ENCODE measurements at regions not wholly inside any gene's neighbourhood (a gene's known extent, or its start where the extent isn't known, plus 50 kb on each side); places are given as distances from the start of the nearest gene placed in this dataset.

- no peak for FAIRE-seq
Measured at GRCh38 chr6:121835662-121836061, 400.2 kb downstream of the GJA1 start.

- FAIRE-seq, result no peak
Measured at GRCh38 chr6:121837545-121838229, 402.2 kb downstream of the GJA1 start.

DNA sequence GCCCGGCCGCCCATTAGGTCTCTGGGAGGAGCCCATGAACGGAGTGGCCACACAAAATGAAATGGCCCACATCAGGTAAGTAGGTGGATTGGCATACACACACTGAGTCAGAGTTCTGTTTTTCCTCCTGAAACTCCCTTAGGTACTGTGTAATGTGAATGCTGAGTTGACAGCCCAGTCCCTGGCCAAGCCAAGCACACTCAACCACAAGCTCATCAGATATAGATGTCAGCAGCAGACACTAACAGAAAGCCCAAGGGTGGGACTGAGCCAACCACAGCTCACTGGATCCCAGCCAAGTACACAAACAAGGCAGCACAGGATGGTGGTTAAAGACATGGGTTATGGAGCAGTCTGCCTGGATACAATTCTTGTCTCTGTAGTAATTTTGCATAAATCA lies 403.4 kb downstream of the GJA1 start:
- no peak for FAIRE-seq

- peak; percentile 33 for FAIRE-seq
Measured at GRCh38 chr6:121839896-121840295, 404.4 kb downstream of the GJA1 start.

DNA sequence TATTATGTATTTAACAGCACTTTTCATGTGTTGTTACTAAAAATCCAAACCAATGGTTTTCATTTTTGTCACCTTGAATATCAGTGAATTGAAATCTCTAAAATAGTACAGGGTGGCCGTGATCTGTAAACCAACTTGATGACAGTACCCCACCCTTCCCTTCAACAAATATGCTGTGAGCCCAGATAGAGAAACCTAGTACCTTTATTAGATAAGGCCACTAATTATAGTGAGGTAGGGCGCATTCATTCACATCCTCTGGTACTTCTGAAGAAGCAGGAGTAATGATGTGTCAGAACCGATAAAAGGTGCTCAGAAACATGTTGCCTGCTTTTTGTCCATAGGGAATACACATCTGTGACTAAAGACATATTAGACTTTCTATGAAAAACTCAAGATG lies 409.5 kb downstream of the GJA1 start:
- FAIRE-seq, result no peak

GRCh38 chr6:121847806-121848522 lies 412.5 kb downstream of the GJA1 start:
- FAIRE-seq, result peak; percentile 97

GRCh38 chr6:121848523-121849255 lies 413.2 kb downstream of the GJA1 start:
- FAIRE-seq, result no peak

DNA sequence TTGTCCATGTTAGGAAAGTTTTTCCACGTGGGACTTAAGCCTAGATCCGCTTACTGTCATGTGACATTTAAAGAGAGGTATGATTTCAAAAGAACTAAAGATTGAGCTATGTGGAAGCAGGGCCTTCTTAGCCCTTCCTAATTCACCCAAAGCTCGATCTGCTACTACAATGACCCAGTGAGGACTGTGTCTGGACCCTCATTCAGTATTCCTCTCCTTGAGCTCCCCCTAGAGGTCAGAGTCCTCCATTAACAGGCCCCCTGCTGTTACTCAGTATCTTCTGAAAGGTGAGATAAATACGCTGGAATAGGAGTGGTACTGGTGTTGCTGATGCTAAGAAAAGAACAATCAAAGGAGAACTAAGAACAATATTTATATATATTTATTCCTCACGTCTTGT lies 414.0 kb downstream of the GJA1 start:
- peak; percentile 98 for FAIRE-seq

- FAIRE-seq, result no peak
Measured at GRCh38 chr6:121851056-121851455, 415.6 kb downstream of the GJA1 start.

- no peak for FAIRE-seq
Measured at GRCh38 chr6:121853686-121854085, 418.2 kb downstream of the GJA1 start.

GRCh38 chr6:121855521-121855920 lies 420.1 kb downstream of the GJA1 start:
- no peak for FAIRE-seq

DNA sequence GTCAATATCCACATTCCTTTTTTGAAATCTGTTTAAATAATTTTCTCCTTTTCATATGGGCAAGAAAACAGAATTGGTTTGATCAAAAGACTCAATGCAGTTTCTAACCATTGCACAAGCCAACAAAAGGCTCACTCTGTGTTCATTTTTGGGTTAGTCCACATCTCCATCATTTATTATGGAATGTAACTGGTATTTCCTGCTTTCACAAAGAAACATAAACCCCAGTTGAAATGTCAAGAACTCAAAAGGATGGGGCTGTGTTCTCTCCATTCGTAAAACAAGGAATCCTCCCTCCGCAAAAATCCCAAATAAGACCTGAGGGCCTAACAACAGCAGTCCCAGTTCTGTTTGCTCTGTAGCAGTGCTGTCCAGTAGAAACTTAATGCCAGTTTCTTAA lies 420.9 kb downstream of the GJA1 start:
- no peak for FAIRE-seq

DNA sequence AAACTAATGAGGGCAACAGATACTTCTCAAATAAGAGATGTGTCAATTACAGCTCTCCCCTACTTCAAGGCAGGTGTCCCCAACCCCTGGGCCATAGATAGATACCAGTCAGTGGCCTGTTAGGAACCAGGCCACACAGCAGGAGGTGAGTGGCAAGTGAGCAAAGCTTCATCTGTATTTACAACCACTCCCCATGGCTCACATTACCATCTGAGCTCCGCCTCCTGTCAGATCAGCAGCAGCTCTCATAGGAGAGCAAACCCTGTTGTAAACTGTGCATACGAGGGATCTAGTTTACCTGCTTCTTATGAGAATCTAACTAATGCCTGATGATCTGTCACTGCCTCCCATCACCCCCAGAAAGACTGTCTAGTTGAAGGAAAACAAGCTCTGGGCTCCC lies 422.1 kb downstream of the GJA1 start:
- no peak for FAIRE-seq

- FAIRE-seq, result no peak
Measured at GRCh38 chr6:121858310-121858709, 422.9 kb downstream of the GJA1 start.

GRCh38 chr6:121858986-121859385 lies 423.5 kb downstream of the GJA1 start:
- no peak for FAIRE-seq

GRCh38 chr6:121865811-121866210 lies 430.4 kb downstream of the GJA1 start:
- no peak for FAIRE-seq

DNA sequence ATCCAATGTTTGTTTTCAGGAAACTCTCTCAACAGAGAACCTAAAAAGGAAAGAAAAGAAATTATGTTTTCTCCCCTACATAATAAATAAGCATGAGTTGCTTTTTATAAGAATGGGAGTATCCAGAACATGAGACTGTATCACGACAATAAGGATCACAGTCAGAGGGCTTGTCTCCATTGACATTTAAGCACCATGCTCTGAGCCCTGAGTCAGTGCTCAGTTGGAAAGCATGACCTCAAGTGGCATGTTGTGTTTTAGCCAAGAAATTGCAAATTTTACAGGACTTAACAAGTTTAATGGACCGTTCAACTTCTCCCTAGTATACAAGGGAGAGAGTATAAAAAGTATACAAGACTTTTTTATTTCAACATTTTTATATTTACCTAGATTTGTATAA lies 431.6 kb downstream of the GJA1 start:
- no peak for FAIRE-seq

GRCh38 chr6:121868206-121868605 lies 432.8 kb downstream of the GJA1 start:
- FAIRE-seq, result no peak

DNA sequence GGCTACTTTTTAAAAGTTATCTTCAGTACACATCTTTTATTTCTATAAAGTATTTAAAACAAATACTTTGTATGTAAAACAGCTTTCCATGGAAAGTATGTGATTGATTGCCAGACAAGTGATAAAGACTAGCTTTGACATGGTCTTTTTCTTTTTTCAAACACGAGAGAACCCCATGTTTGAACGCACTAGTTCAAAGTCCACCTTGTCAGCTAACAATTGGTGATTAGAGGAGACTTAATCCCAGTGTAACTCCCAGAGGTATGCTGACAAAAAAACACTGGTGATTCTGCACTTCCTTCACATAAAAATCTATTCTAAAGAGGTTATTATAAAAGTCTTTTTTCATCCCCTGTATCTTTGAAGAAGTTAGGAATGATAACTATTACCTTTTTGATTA lies 438.1 kb downstream of the GJA1 start:
- no peak for FAIRE-seq

GRCh38 chr6:121876721-121877120 lies 441.3 kb downstream of the GJA1 start:
- no peak for FAIRE-seq

DNA sequence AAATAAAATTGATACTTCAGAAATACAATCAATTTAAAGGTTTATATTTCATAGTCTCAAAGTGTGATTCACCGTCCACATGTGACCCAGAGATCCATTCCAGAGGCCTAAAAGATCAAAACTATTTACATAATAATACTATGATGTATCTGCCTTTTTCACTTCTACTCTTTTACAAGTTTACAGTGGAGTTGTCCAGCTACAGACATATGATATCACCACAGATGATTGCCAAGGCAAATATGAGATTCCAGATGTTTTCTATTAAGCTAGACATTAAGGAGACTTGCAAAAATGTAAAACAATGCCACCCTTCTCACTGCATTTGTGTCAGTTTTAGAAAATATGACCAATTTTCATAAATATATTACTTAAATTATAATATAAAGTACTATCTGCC lies 443.7 kb downstream of the GJA1 start:
- no peak for FAIRE-seq

- FAIRE-seq, result no peak
Measured at GRCh38 chr6:121880831-121881230, 445.4 kb downstream of the GJA1 start.

DNA sequence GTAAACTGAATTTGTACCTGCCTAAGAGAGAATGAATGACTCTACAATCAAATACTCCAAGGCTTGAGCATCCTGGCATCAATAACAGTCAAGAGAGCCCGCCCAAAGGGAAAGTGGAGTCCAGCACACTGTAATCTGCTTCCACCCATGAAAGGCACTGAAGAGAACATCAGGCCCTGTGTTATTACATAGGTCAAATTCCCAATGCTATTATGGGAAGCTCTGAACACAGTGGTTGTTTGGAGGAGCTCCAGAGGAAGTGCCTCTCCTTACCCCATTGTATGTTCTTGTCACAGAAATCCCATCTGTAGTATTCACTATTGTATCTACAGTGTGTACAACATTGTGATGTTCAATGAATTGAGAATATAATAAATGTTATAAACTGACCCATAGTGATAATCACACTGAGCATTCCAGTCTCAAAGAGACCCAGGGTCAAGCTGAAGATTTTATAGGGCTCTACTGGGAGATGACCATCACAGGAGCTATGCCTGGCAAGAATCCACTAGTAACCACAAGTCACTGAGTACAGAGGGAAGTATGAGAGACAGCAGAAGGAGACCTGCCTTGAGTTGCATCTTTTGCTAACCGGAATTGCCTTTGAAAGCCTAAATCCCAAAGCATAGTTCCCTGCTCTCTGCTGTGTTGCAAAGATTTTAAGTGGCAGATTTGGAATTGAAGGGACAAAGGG lies 446.7 kb downstream of the GJA1 start:
- no peak for FAIRE-seq

Measured in G401.6 (cell line).